Activated CD8-positive, alpha-beta memory T cell treated with anti-CD3 and anti-CD28 coated beads, Interleukin-2, amount 50 U/mL, for 24 hours (primary cell): ENCODE measurements at regions not wholly inside any gene's neighbourhood (a gene's known extent, or its start where the extent isn't known, plus 50 kb on each side); places are given as distances from the start of the nearest gene placed in this dataset.

ENCODE experiments used
- DNase-seq: peaks from one replicate; pipeline ENCODE4 v3.0.0-alpha.2; 2020; ENCODE audit errors: extremely low read depth

DNA sequence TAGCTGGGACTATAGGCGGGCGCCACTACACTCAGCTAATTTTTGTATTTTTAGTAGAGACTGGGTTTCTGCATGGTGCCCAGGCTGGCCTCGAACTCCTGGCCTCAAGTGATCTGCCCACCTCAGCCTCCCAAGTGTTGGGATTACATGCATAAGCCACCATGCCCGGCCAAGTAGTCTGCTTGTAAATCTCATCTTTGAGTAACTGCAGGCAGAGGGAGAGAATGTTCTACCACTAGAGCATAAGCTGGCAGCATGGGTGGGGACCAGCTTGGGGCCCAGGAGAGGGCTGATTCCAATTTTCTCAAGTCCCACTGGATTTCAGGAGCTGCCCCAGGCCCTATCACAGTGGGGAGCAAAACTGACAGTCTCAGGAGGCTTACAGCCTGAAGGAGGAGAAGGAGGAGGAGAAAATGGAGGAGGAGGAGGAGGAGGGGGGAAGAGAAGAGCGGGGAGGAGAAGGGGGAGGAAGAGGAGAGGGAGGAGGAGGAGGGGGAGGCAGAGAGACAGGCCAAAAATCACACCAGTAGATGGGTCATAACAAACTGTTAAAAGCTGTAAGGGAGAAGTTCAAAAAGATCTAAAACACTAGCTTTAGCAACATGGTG is 229.1 kb upstream of the IGF1R start:
- no peak for DNase-seq

- DNase-seq: no peak
These were observed 227.5 kb upstream of the IGF1R start for GRCh38 chr15:98420837-98421236.

DNA sequence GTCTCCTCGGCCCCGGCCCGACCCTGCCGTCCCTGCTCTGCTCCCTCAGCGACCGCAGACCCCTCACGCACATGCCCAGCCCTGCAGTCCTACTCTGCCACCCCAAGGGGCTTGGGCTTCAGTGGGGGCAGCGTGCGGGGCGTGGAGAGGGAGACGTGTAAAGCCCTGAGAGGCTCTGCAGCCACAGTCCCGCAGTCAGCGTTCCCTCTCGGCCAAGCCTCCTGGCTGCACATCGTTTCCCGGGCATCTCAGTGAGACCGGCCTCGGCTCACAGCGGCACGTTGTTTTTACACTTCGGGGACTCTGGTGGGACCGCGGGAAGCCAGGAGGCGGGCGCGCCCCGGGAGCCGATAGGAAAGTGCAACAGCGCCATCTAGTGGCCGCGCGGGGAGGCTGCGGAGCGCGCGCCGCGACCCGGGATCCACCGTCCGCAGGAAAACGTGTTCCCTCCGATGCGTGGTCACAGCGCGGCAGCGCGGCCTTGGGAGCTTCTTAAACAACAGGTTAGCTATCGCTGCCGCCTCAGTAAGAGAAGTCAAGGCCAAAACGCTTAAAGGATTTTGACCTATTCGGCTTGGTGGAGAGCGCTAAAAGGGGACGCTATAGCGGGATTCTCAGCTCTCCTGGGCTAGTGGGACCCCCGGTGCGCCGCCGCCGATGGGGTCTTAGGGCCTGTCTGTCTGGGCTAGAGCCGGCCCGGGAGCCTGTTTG is 226.8 kb upstream of the IGF1R start:
- DNase-seq: peak; percentile 20

- DNase-seq: no peak
These were observed 226.2 kb upstream of the IGF1R start for GRCh38 chr15:98422130-98422478.

- no peak for DNase-seq
These were observed 223.2 kb upstream of the IGF1R start for GRCh38 chr15:98425173-98425572.

DNA sequence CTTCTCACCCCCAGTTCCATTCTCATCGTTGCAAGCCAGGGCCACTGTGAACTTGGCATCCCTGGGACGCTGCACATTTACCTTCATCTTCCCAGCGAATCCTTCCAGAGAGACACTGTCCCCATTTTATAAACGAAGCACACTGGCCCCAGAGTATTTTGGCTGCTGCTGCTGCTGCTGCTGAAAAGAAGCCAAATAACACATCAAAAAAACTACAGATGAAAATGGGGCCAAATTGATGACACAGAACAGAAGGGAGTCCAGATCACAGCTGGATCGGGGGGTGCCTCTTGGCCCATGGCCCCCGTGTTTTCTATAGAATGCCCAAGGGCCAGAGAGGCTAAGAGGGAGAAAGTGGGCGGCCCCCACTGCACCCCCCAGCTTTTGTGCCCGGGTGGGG is 221.0 kb upstream of the IGF1R start:
- no peak for DNase-seq

- DNase-seq: no peak
These were observed 219.9 kb upstream of the IGF1R start for GRCh38 chr15:98428253-98428989.

DNA sequence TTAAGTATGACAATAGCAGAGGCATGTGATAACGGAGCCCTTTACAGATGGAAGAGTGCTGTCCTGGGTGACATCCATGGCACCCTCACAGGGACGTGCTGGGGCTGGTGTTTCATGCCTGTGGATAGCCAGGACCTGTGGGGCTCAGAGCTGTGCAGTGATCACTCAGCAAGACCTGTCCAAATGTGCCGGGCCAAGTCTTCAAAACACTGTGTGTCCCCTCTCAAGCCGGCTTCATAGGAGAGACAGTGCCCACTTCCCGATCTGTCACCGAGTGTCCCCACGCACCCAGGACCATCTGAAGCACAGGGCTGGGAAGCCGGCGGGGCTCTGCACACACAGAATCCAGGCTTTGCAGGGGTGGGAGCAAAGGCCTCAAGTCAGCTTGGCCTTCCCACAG is 217.2 kb upstream of the IGF1R start:
- DNase-seq: no peak

GRCh38 chr15:98433346-98433745 is 215.0 kb upstream of the IGF1R start:
- DNase-seq: no peak

GRCh38 chr15:98433856-98434255 is 214.5 kb upstream of the IGF1R start:
- no peak for DNase-seq

- no peak for DNase-seq
These were observed 210.6 kb upstream of the IGF1R start for GRCh38 chr15:98437752-98438151.

DNA sequence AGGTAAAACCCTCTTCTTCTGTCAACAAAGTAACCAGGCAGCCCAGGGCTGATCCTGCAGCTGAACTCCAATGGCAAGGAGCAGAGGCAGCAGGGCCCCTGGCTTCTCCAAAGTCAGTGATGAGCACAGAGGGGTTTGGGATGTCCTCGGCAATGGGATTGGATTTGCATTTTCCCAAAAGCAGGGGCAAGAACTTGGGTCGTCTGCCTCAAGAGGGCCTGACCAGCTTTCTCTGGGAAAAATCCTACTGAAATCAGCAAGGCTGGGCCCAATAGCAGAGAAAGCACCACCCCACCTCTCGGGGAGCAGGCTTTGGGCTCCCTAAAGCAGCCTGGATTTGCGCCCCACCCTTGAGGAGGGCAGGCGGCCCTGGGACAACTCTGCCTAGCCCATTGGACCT is 210.0 kb upstream of the IGF1R start:
- no peak for DNase-seq

- no peak for DNase-seq
These were observed 209.4 kb upstream of the IGF1R start for GRCh38 chr15:98438907-98439306.

GRCh38 chr15:98439523-98439942 is 208.8 kb upstream of the IGF1R start:
- no peak for DNase-seq

DNA sequence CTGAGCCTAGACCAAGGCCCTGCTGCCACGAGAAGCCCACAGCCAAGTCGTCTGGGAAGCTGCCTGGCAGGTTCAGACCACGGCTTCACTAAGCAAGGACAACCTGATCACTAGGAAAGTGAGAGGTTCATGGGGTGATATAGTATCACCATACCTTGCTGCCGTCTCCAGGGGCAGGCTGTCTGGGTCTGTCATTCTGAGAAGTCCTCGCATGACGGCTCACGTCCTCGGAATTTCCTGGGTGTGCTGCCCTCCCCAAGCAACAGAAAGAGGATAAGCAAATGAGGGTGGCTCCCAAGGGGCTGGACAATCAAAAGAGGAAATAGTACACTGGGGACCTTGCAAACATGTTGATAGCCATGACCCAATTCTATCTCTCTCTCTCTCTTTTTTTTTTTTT is 207.4 kb upstream of the IGF1R start:
- no peak for DNase-seq

DNA sequence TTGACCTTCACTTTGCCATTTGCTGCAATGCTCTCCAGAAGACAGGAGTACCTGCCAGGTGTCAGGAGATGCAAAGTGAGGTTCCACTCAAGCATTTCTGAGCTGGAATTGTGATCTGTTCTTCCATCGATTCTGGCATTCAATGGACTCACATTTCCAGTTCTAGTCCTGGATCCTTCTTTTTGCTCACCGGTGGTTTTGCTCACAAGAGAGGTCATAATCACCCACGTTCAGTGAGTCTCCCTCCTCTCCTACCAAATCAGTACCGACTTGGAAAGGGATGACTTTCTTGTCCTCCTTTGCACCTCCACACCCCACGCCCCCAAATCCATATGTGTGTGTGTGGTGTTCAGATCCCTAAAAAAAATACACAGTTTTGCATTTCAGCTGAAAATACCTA is 206.7 kb upstream of the IGF1R start:
- no peak for DNase-seq

DNA sequence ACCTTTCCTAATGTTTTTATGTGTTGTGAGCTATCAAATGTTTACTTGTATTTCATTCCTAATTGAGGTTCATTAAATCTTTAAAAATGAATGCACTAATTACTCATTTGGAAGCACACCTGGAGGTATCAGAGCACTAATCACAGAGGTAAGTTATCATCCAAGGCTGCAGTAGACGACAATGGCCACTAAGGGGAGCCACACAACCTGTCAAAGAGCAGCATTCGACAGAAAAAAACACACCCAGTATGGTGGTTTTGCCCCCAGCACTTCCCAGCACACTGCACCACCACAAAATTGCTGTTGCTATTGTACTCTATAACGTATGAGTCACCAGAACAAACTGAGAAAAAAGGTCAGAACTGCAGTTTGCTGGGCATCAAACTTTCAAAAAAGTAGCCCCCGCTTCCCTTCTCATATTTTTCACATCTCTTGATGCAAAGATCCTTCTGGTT is 205.9 kb upstream of the IGF1R start:
- peak; percentile 6 for DNase-seq

DNA sequence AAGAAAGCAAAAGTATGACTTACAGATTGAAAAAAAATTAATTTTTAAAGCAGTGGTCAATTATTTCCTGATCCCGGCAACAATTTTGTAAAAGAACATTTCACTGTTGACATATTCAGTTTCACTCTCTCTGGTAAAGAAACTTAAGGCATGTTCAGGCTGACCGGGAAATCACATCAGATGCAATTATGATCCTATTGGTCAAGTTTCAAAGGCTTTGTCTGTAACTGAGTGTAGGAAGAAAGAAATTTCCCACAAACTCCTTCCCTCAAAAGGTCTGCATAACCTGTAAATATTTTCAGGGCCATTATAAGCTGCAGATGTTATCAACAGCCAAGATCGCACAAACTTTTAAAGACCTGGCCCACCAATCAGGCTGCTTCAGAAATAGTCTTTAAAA is 205.4 kb upstream of the IGF1R start:
- DNase-seq: no peak

- no peak for DNase-seq
These were observed 204.8 kb upstream of the IGF1R start for GRCh38 chr15:98443526-98443925.

DNA sequence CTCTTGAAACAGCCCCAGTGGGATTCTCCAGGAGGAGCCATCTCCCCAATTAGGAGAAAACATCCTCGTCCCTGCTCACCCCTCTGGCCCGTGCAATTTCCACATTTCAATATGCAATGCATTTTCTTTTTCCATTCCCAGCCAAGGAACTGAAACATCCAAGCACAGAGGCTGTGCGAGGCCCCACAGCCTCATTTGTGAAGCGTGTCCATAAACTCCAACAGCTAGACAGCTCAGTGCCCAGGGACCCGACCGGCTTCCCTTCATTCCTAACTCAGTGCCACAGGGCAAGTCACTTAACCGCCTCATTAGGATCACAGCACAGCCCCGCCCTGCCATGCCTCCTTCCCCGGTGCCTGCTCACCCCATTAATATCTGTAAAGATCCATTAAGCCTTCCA is 204.2 kb upstream of the IGF1R start:
- no peak for DNase-seq

DNA sequence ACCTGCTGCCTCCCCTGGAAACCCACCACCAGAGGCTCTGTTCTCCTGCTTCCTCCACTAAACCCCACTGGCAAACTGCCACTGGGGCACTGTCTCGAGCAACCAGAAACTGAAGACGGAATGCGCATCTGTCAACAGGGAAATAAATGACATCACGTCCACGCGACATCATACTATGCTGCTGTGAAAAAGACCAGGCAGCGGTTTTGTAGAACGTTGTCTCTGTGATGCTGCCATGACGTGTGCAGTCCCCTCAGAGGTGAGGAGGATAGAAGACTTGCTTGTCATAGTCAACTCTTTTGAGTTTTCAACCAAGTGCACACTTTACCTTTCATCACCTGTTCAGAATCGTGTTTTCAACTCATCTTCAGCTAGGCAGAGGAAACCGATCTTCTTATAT is 203.0 kb upstream of the IGF1R start:
- no peak for DNase-seq

- DNase-seq: no peak
These were observed 202.3 kb upstream of the IGF1R start for GRCh38 chr15:98446083-98446482.

- no peak for DNase-seq
These were observed 201.3 kb upstream of the IGF1R start for GRCh38 chr15:98447069-98447468.
